Endothelial cell of umbilical vein (primary cell): ENCODE measurements at regions not wholly inside any gene's neighbourhood (a gene's known extent, or its start where the extent isn't known, plus 50 kb on each side); places are given as distances from the start of the nearest gene placed in this dataset.

Experiments used
- BruUV-seq: library from RNA; stranded (reverse); fragments of 400-500 nt; replicated peaks from 2 replicates; lab custom pipeline; 2021; lab: Mats Ljungman, UMichigan
- CTCF ChIA-PET: fragments of 300-600, 350-600 bp; sonication (Branson Sonifier 250); formaldehyde crosslinking; loops from one replicate; lab custom pipeline; 2021; ENCODE audit warnings: antibody characterized with exemption, inconsistent platforms; lab: Charles Lee
- POLR2A ChIA-PET: fragments of 300-600, 350-600 bp; sonication (Branson Sonifier 250); formaldehyde crosslinking; loops from one replicate; lab custom pipeline; 2021; ENCODE audit warnings: antibody characterized with exemption, inconsistent platforms; lab: Charles Lee
- DNase-seq: peaks from one replicate; pipeline ENCODE4 v3.0.0-alpha.2; 2011; ENCODE audit warnings: low read depth, low spot score
- FAIRE-seq: peaks from 2 replicates; lab custom pipeline; 2011; peaks lifted over from hg19 to GRCh38; lab: Jason Lieb, UNC
- H2AFZ ChIP-seq: 2 replicates; pipeline ENCODE4 v1.6.0; 2012; ENCODE audit warnings: low read depth, low read length, control low read depth, inconsistent platforms
- H3K27ac ChIP-seq: 2 replicates; pipeline ENCODE4 v1.5.1; 2011; ENCODE audit warnings: low read depth, mild to moderate bottlenecking, control low read depth, low read length, moderate library complexity; ENCODE audit not compliant: insufficient read depth
- H3K27me3 ChIP-seq, 2 experiments: 2 replicates each; pipeline versions ENCODE4 v1.6.0 to v1.6.1; 2011; ENCODE audit warnings: low read length in 2 of 2, mixed read lengths in 1 of 2; ENCODE audit not compliant: control insufficient read depth in 2 of 2, insufficient read depth in 2 of 2
- H3K36me3 ChIP-seq, 2 experiments: 2 replicates in 1 of 2; 3 replicates in 1 of 2; pipeline ENCODE4 v1.5.1; 2011; ENCODE audit warnings: low read length in 2 of 2, mild to moderate bottlenecking in 1 of 2, moderate library complexity in 1 of 2; ENCODE audit not compliant: control insufficient read depth in 2 of 2, insufficient read depth in 2 of 2; ENCODE audit errors: extremely low read depth in 1 of 2
- H3K4me1 ChIP-seq: 3 replicates; pipeline ENCODE4 v1.5.1; 2011; ENCODE audit warnings: mild to moderate bottlenecking, low read length; ENCODE audit not compliant: control insufficient read depth, insufficient read depth; ENCODE audit errors: extremely low read depth
- H3K4me2 ChIP-seq: 2 replicates; pipeline ENCODE4 v1.6.1; 2011; ENCODE audit warnings: low read length, control low read depth, mixed read lengths; ENCODE audit not compliant: insufficient read depth
- H3K4me3 ChIP-seq, 3 experiments: fragments of 200-600 bp in 1 of 3; sonication (generic), shearing (Covaris generic) in 1 of 3; replicated peaks in 1 of 3; 2 replicates each; pipeline ENCODE4 v1.5.1; 2011 to 2016; ENCODE audit warnings: control low read depth in 3 of 3, low read length in 3 of 3, mild to moderate bottlenecking in 2 of 3, inconsistent platforms in 1 of 3, low read depth in 1 of 3, moderate library complexity in 1 of 3; ENCODE audit not compliant: insufficient read depth in 1 of 3
- H3K79me2 ChIP-seq: 2 replicates; pipeline ENCODE4 v1.6.0; 2012; ENCODE audit warnings: low read length, inconsistent platforms; ENCODE audit not compliant: control insufficient read depth, insufficient read depth
- H3K9ac ChIP-seq: replicated peaks from 2 replicates; pipeline ENCODE3; 2011; ENCODE audit warnings: low read length, control low read depth; ENCODE audit not compliant: insufficient read depth; ENCODE audit errors: extremely low read depth
- H3K9me1 ChIP-seq: replicated peaks from 3 replicates; pipeline ENCODE4 v1.6.0; 2011; ENCODE audit warnings: mild to moderate bottlenecking, low read length; ENCODE audit not compliant: control insufficient read depth, insufficient read depth; ENCODE audit errors: extremely low read depth
- H3K9me3 ChIP-seq: replicated peaks from 2 replicates; pipeline ENCODE4 v1.5.1; 2012; ENCODE audit warnings: low read length, inconsistent platforms; ENCODE audit not compliant: control insufficient read depth, insufficient read depth
- H4K20me1 ChIP-seq: replicated peaks from 2 replicates; pipeline ENCODE3; 2011; ENCODE audit warnings: mild to moderate bottlenecking, low read length; ENCODE audit not compliant: control insufficient read depth, insufficient read depth; ENCODE audit errors: extremely low read depth
- CTCF ChIP-seq, 2 donors: IDR thresholded peaks; 1 replicate in 1 of 2; 2 replicates in 1 of 2; pipeline ENCODE4 v1.5.1; 2011; ENCODE audit warnings: low read length in 2 of 2, mild to moderate bottlenecking in 2 of 2, moderate library complexity in 2 of 2, control low read depth in 1 of 2, inconsistent platforms in 1 of 2, low read depth in 1 of 2; ENCODE audit not compliant: insufficient read depth in 1 of 2; ENCODE audit errors: extremely low read depth in 1 of 2
- EZH2 ChIP-seq: IDR thresholded peaks from 2 replicates; pipeline ENCODE4 v1.6.1; 2012; ENCODE audit warnings: borderline replicate concordance, low read depth, mild to moderate bottlenecking, moderate library complexity, low read length, inconsistent platforms; ENCODE audit not compliant: severe bottlenecking
- FOS ChIP-seq: IDR thresholded peaks from 2 replicates; pipeline ENCODE4 v1.6.1; 2011; ENCODE audit warnings: mild to moderate bottlenecking, low read length, moderate library complexity, borderline replicate concordance; ENCODE audit not compliant: insufficient read depth
- GATA2 ChIP-seq: IDR thresholded peaks from 2 replicates; pipeline ENCODE4 v1.7.0; 2011; ENCODE audit warnings: low read depth, mild to moderate bottlenecking, moderate library complexity, mixed read lengths, low read length; ENCODE audit not compliant: insufficient read length, insufficient read depth
- JUN ChIP-seq: IDR thresholded peaks from 2 replicates; pipeline ENCODE4 v1.6.1; 2011; ENCODE audit warnings: borderline replicate concordance, low read depth; ENCODE audit not compliant: insufficient read length, insufficient read depth
- MAX ChIP-seq: IDR thresholded peaks from 2 replicates; pipeline ENCODE4 v1.6.1; 2011; ENCODE audit not compliant: insufficient read depth, insufficient read length
- MYC ChIP-seq: IDR thresholded peaks from one replicate; pipeline ENCODE4 v1.6.1; 2011; ENCODE audit warnings: mild to moderate bottlenecking, low read depth, low read length
- POLR2A ChIP-seq: IDR thresholded peaks from 2 replicates; pipeline ENCODE4 v1.6.1; 2012; ENCODE audit warnings: low read depth, mild to moderate bottlenecking, control low read depth, low read length
- POLR2AphosphoS5 ChIP-seq: IDR thresholded peaks from 2 replicates; pipeline ENCODE4 v1.6.1; 2012; ENCODE audit warnings: low read depth, mild to moderate bottlenecking, control low read depth, low read length, moderate library complexity; ENCODE audit not compliant: insufficient read depth
- dilution Hi-C: fragments of 300-500 bp; cut with MboI; formaldehyde crosslinking; loops from one replicate; pipeline ENCODE4 v1.15.0; 2019; ENCODE audit warnings: low sequenced_read_pairs; ENCODE audit not compliant: extremely low pct_ligation_motif_present
- intact Hi-C: fragments of 100-400 bp; cut with micrococcal nuclease; formaldehyde crosslinking; loops from one replicate; pipeline ENCODE4 v1.10.0; 2022

GRCh38 chr6:92433911-92434310, 985.4 kb downstream of the EPHA7 start:
- H3K4me2 ChIP-seq: no peak overlapping the region
- FAIRE-seq: no peak
- H3K9me1 ChIP-seq: no peaks in the 10 kb centered on the region
- no peaks in the 10 kb centered on the region for H4K20me1 ChIP-seq
- dilution Hi-C loops (no loop called here), intact Hi-C loops (no loop called here)
- no peak overlapping the region for H3K27ac ChIP-seq
- TF ChIP-seq FOS: no peak
- TF ChIP-seq JUN: no peak
- no peak for TF ChIP-seq EZH2
- TF ChIP-seq MYC: no peak
- TF ChIP-seq POLR2A: no peak
- H3K36me3 ChIP-seq: no peaks in the 10 kb centered on the region
- no peaks in the 10 kb centered on the region for H3K27me3 ChIP-seq
- H3K9me3 ChIP-seq: no peaks in the 10 kb centered on the region
- no TSS peak for BruUV-seq
- CTCF ChIA-PET: interaction anchor here (1.7 kb wide), 1 partner anchor 21 kb away, joined by 4 read pairs; no protein-coding TSS in a partner anchor
- H3K9ac ChIP-seq: no peak overlapping the region
- H2AFZ ChIP-seq: no peak overlapping the region
- no peak for DNase-seq
- H3K4me1 ChIP-seq: no peaks in the 10 kb centered on the region
- POLR2A ChIA-PET: no interaction called here
- H3K79me2 ChIP-seq: no peaks in the 10 kb centered on the region
- H3K4me3 ChIP-seq: no peak overlapping the region

GRCh38 chr6:92431502-92431901, 987.9 kb downstream of the EPHA7 start:
- no peaks in the 10 kb centered on the region for H3K4me1 ChIP-seq
- H3K9me1 ChIP-seq: no peaks in the 10 kb centered on the region
- H3K4me3 ChIP-seq: no peak overlapping the region
- no peaks in the 10 kb centered on the region for H4K20me1 ChIP-seq
- no peaks in the 10 kb centered on the region for H3K9me3 ChIP-seq
- BruUV-seq: no TSS peak
- H3K27me3 ChIP-seq: no peaks in the 10 kb centered on the region
- ChIA-PET POLR2A (no interaction called here), CTCF (interaction anchor here (0.6 kb wide), 2 partner anchors 875 to 1219 kb away, joined by 3 to 6 read pairs; no protein-coding TSS in a partner anchor)
- no peak overlapping the region for H2AFZ ChIP-seq
- no peak overlapping the region for H3K4me2 ChIP-seq
- no peaks in the 10 kb centered on the region for H3K79me2 ChIP-seq
- no peak for DNase-seq
- no peak overlapping the region for H3K27ac ChIP-seq
- TF ChIP-seq POLR2A (no peak), CTCF (IDR thresholded peaks at IDR 0.05; ENCODE audit: extremely low read depth in 1 of 2, insufficient read depth in 1 of 2, low read depth in 1 of 2, low read length in 2 of 2) (no peak), MYC (no peak), FOS (no peak), JUN (no peak), POLR2AphosphoS5 (no peak), MAX (no peak), EZH2 (no peak), GATA2 (no peak)
- intact Hi-C loops: no loop called here
- H3K9ac ChIP-seq: no peak overlapping the region
- dilution Hi-C loops: no loop called here
- no peak for FAIRE-seq
- H3K36me3 ChIP-seq: no peaks in the 10 kb centered on the region
